ENCODE measurements at regions not wholly inside any gene's neighbourhood (a gene's known extent, or its start where the extent isn't known, plus 50 kb on each side); places are given as distances from the start of the nearest gene placed in this dataset.
"Not testable (repeated sequence)": the region's sequence is repeated elsewhere in the genome, so short reads cannot be mapped to it uniquely, and the experiment has no call there.

DNA sequence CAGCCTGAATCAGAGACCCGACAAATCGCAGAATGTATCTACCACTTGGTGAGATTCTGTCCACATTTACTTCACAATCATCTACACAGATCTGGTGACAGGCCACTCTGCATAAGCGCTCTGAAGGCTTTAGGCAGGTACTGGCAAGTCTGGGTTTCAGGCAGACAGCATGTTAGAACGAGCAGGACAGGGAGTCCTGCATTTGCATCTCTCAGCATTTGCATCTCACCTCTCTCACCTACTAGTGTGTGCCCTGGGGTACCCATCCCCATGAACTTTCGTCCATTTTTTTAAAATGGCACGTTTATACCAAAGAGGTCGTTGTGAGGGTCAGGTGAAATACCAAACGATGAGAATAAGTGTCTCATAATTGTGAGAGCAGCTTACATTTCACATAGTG, 108.2 kb downstream of the SPATA31A1 start:
- DNase-seq (ENCODE audit: low read depth in 2 of 2) = not testable (repeated sequence)

DNA sequence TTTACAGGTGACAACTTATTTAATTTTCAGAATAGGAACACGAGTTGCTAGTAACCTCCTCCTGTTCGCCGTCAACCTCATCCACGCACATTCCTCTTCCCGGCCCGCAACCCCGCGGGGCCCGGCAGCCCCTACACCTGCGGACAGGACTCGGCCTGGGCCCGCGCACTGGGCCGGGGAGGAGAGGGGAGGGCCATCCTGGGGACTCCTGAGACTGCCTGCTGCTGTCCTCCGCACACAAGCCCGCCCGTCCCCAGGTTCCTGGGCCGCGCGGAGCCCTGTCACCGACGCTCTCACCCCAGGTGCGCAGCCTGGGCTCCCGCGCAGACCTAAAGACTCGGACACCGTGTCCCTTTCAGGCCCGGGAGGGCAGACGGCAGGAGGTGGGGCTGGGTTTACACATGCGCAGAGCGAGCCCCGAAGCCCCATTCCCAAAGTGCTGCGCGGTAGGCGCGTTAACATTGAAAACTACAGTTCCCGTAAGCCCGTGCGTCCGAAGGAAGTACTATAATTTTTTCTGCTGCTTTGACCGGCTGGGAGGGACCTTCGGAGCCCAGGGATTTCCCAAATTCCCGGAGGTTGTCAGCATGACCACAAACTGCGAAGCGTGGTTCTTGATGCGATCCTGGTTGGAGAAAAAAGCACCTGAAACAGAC, 108.8 kb downstream of the SPATA31A1 start:
- peak; percentile 48 to 52 for DNase-seq (ENCODE audit: low read depth in 2 of 2)

DNA sequence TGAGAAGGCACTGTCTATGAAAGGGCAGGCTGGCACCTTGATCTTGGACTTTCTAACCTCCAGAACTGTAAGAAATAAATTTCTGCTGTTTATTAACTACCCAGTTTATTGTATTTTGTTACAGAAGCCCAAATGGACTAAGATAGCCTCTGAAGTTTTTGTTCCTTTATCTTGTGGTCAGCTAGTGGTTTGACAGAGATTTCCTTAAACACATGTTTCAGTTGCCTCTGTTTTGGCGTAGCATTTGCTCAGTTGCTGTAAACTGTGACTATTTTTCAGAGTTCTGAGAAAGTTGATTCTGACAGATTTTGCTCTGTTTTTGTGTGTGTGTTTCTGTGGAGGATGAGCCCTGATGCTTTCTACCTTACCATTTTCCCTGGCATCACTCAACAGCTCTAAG, 119.0 kb downstream of the SPATA31A1 start:
- DNase-seq (ENCODE audit: low read depth in 2 of 2) = not testable (repeated sequence)

DNA sequence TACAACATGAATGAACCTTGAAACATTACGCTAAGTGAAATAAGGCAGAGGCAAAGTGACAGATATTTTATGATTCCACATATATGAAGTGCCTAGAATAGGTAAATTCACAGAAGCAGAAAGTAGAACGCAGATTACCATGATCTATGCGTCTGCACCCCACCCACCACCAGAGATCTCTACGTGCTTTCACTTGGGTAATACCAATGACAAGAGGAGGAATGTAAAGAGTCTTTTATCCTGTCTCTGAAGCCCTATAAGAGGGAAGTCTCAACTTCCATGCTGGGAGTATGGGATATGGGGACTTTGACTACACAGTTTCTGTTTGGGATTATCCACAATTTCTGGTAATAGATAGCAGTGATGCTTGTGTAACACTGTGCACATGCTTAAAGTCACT, 127.6 kb downstream of the SPATA31A1 start:
- not testable (repeated sequence) for DNase-seq (ENCODE audit: low read depth in 2 of 2)

DNA sequence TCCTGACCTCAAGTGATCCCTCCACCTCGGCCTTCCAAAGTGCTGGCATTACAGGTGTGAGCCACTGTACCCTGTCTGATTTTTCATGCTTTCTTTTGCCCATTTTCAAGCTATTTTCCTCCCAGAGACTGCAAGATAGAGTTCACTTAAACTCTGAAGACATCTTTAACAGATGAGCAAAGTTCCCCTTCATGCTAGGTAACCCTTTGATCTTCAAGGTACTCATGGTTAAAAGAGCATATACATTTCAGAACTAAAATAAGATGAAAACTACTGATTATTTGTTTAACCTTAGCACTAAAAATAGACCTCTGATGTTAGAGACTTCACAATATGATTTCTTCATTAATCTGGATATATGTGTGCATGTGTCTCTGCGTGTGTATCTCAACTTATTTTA, 128.4 kb downstream of the SPATA31A1 start:
- DNase-seq (ENCODE audit: low read depth in 2 of 2) = not testable (repeated sequence)

DNA sequence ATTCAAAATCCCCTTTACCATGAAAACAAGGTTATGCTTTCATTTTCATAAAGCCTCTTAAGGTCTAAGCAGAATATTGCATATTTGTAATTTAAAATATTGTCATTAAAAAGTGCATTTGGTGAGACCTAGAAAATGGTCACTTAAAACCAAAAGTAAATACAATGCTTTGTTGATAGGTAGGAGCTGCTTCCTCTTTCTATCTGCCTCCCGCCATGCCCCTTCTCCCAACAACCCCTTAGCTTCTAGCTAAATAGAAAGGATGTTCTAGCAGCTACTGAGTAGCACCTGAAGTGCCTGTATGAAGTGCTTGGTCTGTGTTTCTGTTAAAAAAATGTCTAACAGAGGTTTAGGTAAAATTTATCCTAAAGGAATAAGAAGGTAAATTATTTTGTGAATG, 128.8 kb downstream of the SPATA31A1 start:
- DNase-seq (ENCODE audit: low read depth in 2 of 2) = not testable (repeated sequence)

DNA sequence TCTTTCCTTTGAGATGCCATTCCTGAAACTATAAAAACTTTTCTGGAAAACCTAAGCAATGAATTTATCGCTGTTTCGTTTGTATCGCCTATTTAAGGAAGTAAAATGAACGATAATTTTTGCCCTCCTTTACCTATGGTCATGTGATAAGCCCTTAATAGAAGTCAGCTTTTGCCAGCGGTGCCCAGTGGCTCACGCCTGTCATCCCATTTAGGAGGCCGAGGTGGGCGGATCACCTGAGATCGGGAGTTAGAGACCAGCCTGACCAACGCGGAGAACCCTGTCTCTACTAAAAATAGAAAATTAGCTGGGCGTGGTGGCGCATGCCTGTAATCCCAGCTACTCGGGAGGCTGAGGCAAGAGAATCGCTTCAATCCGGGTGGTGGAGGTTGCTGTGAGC, 132.0 kb downstream of the SPATA31A1 start:
- not testable (repeated sequence) for DNase-seq (ENCODE audit: low read depth in 2 of 2)

DNA sequence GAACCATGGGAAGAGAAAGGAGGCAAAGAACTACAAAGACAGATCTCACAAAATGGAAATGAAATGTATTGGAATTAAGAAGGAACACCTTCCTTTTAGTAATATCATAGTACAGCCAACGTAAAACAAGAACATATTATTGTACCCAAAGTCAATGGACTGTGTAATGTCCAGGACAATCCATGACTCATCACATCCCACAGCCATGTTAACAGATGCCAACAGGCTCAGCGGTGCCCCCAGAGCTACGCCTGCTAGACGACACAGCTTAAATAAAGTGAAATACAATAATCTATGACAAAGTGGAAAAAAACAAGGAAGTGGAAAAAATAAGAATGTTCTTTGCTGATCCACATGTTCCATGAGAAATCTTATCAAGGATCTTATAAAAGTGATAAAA, 140.8 kb downstream of the SPATA31A1 start:
- not testable (repeated sequence) for DNase-seq (ENCODE audit: low read depth in 2 of 2)

DNA sequence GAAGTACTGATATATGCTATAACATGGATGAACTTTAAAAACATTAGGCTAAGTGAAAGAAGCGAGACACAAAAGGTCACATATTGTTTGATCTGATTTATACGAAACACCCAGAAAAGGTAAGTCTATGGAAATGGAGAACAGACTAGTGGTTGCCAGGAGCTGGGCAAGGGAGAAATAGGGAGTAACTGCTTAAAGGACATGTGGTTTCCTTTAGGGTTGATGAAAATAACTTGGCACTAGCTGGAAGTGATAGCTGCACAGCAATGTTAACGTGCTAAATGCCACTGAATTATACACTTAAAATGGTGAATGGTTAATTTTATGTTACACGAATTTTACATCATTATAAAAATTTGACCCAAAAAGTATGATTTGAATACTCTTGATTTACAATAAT, 147.7 kb downstream of the SPATA31A1 start:
- not testable (repeated sequence) for DNase-seq (ENCODE audit: low read depth in 2 of 2)

DNA sequence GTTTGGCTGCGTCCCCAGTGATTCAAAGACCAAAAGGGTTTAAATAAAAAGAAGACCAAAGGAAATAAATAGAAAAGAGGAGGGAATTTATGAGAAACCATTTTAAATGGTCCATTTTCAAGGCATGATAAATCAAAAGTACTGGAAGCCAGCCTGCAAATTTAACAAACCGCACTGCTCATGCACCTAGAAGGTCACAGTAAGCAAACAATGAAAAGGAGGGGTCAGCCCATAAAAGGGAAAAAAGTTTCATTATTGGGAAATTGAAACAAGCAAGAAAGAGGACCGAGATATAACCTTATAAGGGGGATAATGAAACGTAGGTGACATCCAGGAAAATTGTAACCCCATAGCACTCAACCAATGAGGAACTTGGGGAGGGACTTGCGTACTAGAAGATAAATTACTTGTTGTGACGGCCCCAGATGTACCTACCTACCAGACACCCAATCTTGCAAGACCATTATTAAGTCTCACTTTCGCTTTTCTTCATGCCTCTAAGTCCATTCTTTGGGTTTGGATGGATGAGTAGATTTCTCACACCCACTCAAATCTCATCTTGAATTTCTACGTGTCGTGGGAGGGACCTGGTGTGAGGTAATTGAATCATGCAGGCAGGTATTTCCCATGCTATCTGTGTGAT, 172.0 kb downstream of the SPATA31A1 start:
- not testable (repeated sequence) for DNase-seq (ENCODE audit: low read depth in 2 of 2)

DNA sequence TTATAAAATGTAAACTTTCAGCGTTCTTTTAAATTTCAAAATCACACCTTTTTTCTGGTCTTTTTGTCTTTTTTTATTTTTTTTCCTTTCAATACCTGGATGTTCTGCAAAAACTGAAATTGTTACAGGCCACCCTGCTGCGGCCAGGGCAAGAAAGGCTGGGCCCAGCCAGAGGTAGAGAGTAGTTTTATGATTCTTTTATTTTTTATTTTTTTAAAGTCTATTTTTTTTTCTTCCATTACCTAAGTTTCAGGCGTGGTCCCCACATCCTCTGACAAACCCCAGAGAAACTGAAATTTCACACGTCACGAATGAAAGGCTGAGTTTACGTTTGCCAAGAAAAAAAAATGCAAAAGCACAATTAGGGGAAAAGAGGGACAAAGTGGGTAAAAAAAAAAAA, 177.1 kb downstream of the SPATA31A1 start:
- not testable (repeated sequence) for DNase-seq (ENCODE audit: low read depth in 2 of 2)

DNA sequence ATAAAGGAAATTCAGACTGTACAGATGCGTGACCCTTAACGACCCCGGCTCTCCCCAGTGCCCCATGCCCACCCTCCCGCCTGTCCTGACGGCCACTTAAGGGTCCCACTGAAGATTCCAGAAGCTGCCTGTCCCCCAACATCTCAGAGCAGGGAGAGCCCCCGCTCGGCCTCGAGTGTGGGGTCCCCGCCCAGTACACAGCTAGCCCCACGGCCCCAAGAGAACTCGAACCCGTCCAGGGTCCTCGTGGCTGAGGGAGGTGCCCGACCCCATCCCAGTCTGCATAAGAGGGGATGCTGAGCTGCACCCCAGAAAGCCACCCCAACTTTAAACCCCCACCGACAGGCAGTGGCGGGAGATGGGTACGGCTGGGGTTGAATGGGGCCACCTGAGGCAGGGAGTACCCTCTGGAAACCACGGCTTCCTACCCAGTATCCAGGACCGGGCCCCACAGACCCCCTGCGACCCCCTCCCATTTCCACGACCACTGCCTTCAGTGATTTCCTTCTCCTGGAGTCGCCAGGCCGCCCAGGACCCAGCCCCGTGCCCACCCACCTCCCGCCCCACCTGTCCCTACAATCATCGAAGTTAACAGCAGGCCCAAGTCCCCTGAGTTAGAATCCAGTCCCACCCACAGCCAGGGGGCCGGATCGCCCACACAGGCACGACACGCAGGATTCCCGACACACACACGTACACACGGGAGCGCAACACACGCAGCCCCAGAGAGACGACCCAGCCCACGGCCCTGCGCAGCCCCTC, 177.7 kb downstream of the SPATA31A1 start:
- DNase-seq (ENCODE audit: low read depth in 2 of 2) = not testable (repeated sequence)

DNA sequence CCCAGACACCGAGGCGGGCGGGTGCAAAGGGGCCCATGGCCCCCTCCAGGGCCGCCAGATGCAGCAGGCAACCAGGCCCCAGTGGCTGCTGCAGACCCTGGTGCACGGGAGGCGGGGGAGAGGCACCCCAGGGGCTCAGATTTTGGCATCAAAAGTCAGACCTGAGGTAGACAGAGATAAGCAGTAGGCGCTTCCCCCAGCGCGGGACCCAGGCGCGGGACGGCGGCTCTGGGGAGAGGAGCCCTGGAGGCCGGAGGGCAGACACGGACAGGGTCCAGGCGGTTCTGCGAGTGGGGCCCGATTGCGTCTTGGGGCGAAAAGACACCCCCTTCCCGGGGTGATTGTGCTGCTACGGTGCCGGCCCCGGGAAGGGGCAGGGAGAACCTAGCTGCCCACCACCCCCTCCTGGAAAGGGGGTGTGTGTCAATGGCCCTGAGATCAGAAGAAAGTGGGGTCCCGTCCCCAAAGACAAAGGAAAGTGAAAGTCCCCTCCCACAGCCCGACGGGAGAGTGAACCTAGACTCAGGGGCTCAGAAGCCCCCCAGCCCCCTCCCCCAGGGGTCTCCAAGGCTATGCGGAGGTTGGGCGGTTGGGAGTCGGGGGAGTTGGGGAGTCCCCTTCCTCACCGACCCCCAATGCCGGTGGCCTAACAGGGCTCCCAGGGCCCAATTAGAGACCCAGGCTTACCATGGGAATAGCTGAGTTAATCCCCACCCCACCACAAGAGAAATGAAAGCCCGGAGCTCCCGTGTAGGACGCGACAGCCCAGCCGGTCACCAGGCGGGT, 178.5 kb downstream of the SPATA31A1 start:
- DNase-seq (ENCODE audit: low read depth in 2 of 2) = not testable (repeated sequence)

DNA sequence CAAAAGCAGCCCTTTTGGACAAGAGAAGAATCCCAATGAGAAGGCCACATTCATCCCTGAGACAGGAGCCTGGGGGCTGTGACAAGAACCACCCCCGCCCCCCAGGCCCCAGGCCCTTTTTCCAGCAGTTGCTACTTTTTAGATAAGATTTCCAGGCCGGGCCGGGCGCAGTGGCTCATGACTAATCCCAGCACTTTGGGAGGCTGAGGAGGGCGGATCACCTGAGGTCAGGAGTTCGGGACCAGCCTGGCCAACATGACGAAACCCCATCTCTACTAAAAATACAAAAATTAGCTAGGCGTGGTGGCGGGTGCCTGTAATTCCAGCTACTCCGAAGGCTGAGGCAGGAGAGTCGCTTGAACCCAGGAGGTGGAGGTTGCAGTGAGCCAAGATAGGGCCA, 179.4 kb downstream of the SPATA31A1 start:
- DNase-seq (ENCODE audit: low read depth in 2 of 2) = not testable (repeated sequence)

DNA sequence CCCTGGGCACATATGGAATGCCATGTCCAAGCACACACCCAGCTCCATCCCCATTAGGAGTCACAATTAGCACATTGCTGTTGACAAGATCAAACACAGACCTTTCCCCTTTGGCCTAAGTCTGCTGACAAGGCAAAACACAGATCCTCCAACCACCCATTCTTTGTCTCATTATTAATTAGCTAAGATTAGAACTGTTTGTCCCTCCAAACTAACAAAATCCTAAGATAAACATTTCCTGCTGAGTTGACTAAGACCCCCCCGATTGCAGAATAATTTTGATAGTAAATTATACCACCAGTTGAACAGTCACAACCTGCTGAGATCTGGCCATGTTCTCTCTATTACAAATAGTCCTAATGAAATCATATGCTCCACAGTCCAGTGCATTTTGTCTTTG, 186.7 kb downstream of the SPATA31A1 start:
- DNase-seq (ENCODE audit: low read depth in 2 of 2) = not testable (repeated sequence)

DNA sequence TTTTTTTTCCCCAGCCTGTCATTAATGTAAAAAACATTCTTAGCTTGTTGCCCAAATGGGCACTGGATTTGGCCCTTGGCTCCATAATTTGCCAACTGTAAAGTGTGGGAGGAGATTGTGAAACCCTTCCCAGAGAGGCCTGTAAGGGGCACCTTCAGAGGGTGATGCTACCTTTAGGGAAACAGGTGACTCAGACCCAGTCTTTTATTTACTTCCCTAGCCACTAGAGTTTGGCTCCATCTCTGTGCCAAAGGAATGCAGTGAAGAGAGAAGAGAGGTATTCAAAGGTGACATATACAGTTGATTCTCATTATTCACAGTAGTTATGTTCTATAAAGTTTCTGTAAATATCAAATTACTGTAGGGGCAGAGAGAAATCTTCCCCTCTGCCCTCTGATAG, 189.6 kb downstream of the SPATA31A1 start:
- not testable (repeated sequence) for DNase-seq (ENCODE audit: low read depth in 2 of 2)

DNA sequence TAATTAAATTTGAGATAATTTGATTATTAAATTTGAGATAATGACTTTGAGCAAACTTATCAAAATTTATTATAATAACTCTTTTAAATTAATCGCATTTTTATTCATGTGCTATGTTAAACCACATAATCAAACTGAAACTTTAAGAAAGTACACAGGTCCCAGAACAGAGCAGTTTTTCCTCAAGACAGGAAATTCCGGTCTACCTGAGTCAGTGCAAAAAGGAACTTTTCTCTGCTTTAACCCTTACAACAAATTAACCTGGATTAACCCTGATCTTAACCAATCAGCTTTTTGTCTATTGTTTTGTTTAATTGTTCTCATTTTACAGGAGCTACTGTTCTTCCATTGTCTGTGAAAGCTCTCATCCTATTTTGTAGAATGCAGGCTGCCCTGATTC, 195.1 kb downstream of the SPATA31A1 start:
- DNase-seq (ENCODE audit: low read depth in 2 of 2) = not testable (repeated sequence)

DNA sequence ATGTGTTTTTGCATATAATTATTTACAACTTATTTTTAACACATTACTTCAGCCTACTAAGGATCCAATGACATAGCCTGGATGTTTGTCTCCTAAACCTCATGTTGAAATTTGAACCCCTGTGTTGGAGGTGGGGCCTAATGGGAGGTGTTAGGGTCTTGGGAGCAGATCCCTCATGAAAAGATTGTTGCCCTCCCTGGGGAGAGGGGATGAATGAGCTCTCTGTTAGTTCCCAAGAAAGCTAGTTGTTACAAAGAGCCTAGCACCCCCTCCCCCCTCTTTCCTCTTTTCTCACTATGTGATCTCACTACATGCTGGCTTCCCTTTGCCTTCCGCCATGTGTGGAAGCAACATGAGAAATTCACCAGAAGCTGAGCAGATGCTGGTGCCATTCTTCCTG, 196.1 kb downstream of the SPATA31A1 start:
- DNase-seq (ENCODE audit: low read depth in 2 of 2) = not testable (repeated sequence)

DNA sequence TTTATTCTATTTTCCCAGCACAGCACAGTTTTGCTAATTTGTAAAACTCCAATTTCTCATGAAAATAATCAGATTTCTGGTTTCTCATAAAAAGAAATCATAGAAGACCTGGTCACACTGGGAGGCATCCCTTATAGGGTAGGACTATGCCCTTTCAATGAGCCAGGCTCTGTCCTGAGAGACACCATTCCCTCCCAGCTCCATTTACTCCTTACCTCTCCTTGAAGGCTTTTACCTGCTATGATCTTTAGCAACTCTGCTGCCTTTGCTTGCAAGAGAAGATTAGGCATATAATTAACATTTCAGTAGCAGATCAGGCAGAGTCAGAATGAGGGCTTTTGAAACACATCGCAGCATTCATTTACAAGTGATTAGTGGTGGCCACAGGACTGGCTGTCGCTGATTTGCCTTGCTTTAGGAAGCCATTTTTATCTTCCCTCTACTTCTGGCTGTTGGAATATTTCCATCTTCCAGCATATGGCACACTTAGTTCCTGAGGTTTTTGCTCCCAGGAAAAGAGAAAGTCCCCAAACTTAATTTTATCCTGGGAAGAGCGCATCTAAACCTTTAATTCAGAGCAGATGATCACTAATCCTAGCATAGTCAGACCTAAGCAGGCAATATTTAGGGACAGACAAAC, 196.9 kb downstream of the SPATA31A1 start:
- DNase-seq (ENCODE audit: low read depth in 2 of 2) = not testable (repeated sequence)

DNA sequence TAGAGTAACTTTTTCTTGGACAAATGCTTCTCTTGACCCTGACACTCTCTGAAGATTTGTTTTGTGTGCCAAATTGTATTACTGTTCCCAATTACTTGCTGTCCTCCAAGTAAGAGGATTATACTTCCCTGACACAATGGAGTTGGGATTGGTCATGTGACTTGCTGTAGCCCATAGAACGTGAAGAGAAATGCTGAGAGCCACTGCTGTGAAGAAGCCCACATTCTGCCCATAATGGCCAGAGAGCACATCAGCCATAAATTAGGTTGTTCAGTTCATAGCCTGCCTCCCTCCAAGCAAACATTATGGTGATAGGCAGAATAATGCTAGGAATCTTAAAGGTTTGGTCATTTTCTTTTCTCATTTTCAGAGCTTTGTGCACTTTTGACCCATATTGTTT, 198.9 kb downstream of the SPATA31A1 start:
- not testable (repeated sequence) for DNase-seq (ENCODE audit: low read depth in 2 of 2)

DNA sequence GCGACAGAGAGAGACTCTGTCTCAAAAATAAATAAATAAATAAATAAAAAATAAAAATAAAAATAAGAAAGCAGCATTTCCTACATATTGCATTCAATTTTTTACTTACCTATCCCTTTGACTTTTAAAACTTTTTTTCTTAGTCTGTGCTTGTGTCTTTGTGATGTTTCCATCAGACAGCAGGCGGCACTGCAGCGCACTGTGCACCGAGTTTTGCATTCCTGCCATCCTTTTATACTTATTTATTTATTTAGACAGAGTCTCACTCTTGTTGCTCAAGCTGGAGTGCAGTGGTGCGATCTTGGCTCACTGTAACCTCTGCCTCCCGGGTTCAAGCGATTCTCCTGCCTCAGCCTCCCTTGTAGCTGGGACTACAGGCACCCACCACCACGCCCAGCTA, 203.9 kb downstream of the SPATA31A1 start:
- peak in 1 of 2 donors; percentile 0 for DNase-seq (ENCODE audit: low read depth in 2 of 2)

All from activated CD4-positive, alpha-beta T cell treated with anti-CD3 and anti-CD28 coated beads for 24 hours (primary cell).